K562 (cell line): ENCODE measurements at regions not wholly inside any gene's neighbourhood (a gene's known extent, or its start where the extent isn't known, plus 50 kb on each side); places are given as distances from the start of the nearest gene placed in this dataset.

Experiments
- ATAC-seq: fragments of 200-7000 bp; cut with Tn5 transposase; 3 replicates; pipeline ENCODE4 v1.9.1; 2020; ENCODE audit warnings: moderate library complexity
- BruUV-seq: library from RNA; stranded (reverse); fragments of 400-500 nt; replicated peaks from 2 replicates; lab custom pipeline; 2021; lab: Mats Ljungman, UMichigan
- CTCF ChIA-PET: fragments of 300-600 bp; formaldehyde crosslinking; extraction: SDS; loops from one replicate; lab custom pipeline; 2021; ENCODE audit warnings: low intra/inter-chr PET ratio; lab: Yijun Ruan, JAX
- POLR2A ChIA-PET: fragments of 300-600, 350-650 bp; sonication (Branson Sonifier 250); formaldehyde crosslinking; extraction: SDS; loops from one replicate; lab custom pipeline; 2021; ENCODE audit warnings: antibody characterized with exemption, inconsistent platforms; lab: Yijun Ruan, JAX
- DNase-seq, 4 experiments: peaks; one replicate each; pipeline versions ENCODE4 v3.0.0 to v3.0.0-alpha.2; 2011 to 2018; ENCODE audit warnings: low spot score in 3 of 4, mixed read lengths in 3 of 4; ENCODE audit errors: extremely low read depth in 1 of 4
- FAIRE-seq: peaks from 2 replicates; lab custom pipeline; 2011; peaks lifted over from hg19 to GRCh38; lab: Jason Lieb, UNC
- H2AFZ ChIP-seq: 2 replicates; pipeline ENCODE4 v1.6.0; 2011; ENCODE audit warnings: low read depth, low read length, control low read depth, inconsistent platforms
- H3K27ac ChIP-seq: fragments of 200-600 bp; 3 replicates; pipeline ENCODE4 v1.8.0; 2011; ENCODE audit warnings: low read depth, mild to moderate bottlenecking, control low read depth, inconsistent platforms, low read length, moderate library complexity, mixed read lengths; ENCODE audit errors: extremely low read depth
- H3K27me3 ChIP-seq, 2 experiments: fragments of 300-600 bp in 1 of 2; 2 replicates in 1 of 2; 3 replicates in 1 of 2; pipeline versions ENCODE4 v1.6.0 to v1.8.0; 2011; ENCODE audit warnings: inconsistent platforms in 2 of 2, low read length in 2 of 2, mild to moderate bottlenecking in 1 of 2, mixed read lengths in 1 of 2, moderate library complexity in 1 of 2; ENCODE audit not compliant: control insufficient read depth in 2 of 2, insufficient read depth in 2 of 2
- H3K36me3 ChIP-seq: fragments of 300-600 bp; 3 replicates; pipeline ENCODE4 v1.8.0; 2011; ENCODE audit warnings: mild to moderate bottlenecking, low read length, inconsistent platforms; ENCODE audit not compliant: control insufficient read depth, insufficient read depth
- H3K4me1 ChIP-seq, 2 experiments: fragments of 200-600 bp in 1 of 2; replicated peaks in 1 of 2; 2 replicates in 1 of 2; 3 replicates in 1 of 2; pipeline versions ENCODE4 v1.5.1 to v1.8.0; 2011; ENCODE audit warnings: inconsistent platforms in 2 of 2, low read length in 2 of 2, mild to moderate bottlenecking in 1 of 2, mixed read lengths in 1 of 2, moderate library complexity in 1 of 2; ENCODE audit not compliant: control insufficient read depth in 2 of 2, insufficient read depth in 2 of 2
- H3K4me2 ChIP-seq: 2 replicates; pipeline ENCODE4 v1.6.1; 2011; ENCODE audit warnings: low read length, control low read depth, inconsistent platforms, mixed read lengths; ENCODE audit not compliant: insufficient read depth
- H3K4me3 ChIP-seq: fragments of 200-600 bp; sonication (generic), shearing (Covaris generic); 2 replicates; pipeline ENCODE4 v1.5.1; 2016; ENCODE audit warnings: control low read depth, inconsistent platforms
- H3K79me2 ChIP-seq: fragments of 200-600 bp; 3 replicates; pipeline ENCODE4 v1.8.0; 2011; ENCODE audit warnings: low read length, inconsistent platforms; ENCODE audit not compliant: control insufficient read depth, insufficient read depth
- H3K9ac ChIP-seq, 2 experiments: 2 replicates each; pipeline versions ENCODE4 v1.6.0 to v1.6.1; 2011; ENCODE audit warnings: low read depth in 2 of 2, low read length in 2 of 2, control low read depth in 1 of 2, inconsistent platforms in 1 of 2, mild to moderate bottlenecking in 1 of 2, mixed read lengths in 1 of 2; ENCODE audit not compliant: insufficient read depth in 1 of 2
- H3K9me1 ChIP-seq: one replicate; pipeline ENCODE4 v1.6.0; 2011; ENCODE audit warnings: inconsistent platforms, mild to moderate bottlenecking, low read length, moderate library complexity; ENCODE audit not compliant: control insufficient read depth, insufficient read depth
- H3K9me3 ChIP-seq: replicated peaks from 2 replicates; pipeline ENCODE4 v1.5.1; 2011; ENCODE audit warnings: low read depth, low read length, inconsistent platforms; ENCODE audit not compliant: control insufficient read depth, insufficient read depth
- H4K20me1 ChIP-seq: replicated peaks from 2 replicates; pipeline ENCODE4 v1.6.1; 2011; ENCODE audit warnings: low read length, inconsistent platforms, mixed read lengths; ENCODE audit not compliant: control insufficient read depth, insufficient read depth
- ATF1 ChIP-seq, 2 experiments: fragments of 450-650 bp in 1 of 2; IDR thresholded peaks; 2 replicates each; pipeline ENCODE4 v1.6.1; 2016; ENCODE audit warnings: missing compliant biosample characterization in 1 of 2, missing genetic modification characterization in 1 of 2
- HDAC6 ChIP-seq: IDR thresholded peaks from 2 replicates; pipeline ENCODE4 v1.6.1; 2012; ENCODE audit warnings: low read depth, mild to moderate bottlenecking, control low read depth, inconsistent platforms, low read length, moderate library complexity
- HNRNPH1 ChIP-seq: fragments of 200-400 bp; formaldehyde crosslinking; optimal IDR thresholded peaks from 2 replicates; pipeline ENCODE3; 2017; ENCODE audit warnings: low read depth, mild to moderate bottlenecking, low read length, moderate library complexity
- KDM5B ChIP-seq: fragments of 200-600 bp; sonication (generic); IDR thresholded peaks from 2 replicates; pipeline ENCODE4 v1.6.1; 2012; ENCODE audit warnings: low read depth, mild to moderate bottlenecking, moderate library complexity, low read length, control low read depth, inconsistent platforms; ENCODE audit not compliant: insufficient replicate concordance
- MAFF ChIP-seq: IDR thresholded peaks from 2 replicates; pipeline ENCODE4 v1.6.1; 2012; ENCODE audit warnings: low read length, improper control_type of control experiment
- MEF2A ChIP-seq: IDR thresholded peaks from 2 replicates; pipeline ENCODE4 v1.6.1; 2011; ENCODE audit warnings: low read depth, mild to moderate bottlenecking, low read length, moderate library complexity; ENCODE audit not compliant: control insufficient read depth
- NFXL1 ChIP-seq: fragments of 450-650 bp; formaldehyde crosslinking; IDR thresholded peaks from 2 replicates; pipeline ENCODE4 v1.4.0; 2021; ENCODE audit warnings: mild to moderate bottlenecking
- NONO ChIP-seq, 2 experiments: fragments of 200-400 bp in 1 of 2; fragments of 450-650 bp in 1 of 2; formaldehyde crosslinking in 1 of 2; IDR thresholded peaks; 2 replicates each; pipeline ENCODE4 v1.6.1; 2017; ENCODE audit warnings: low read depth in 2 of 2, mild to moderate bottlenecking in 2 of 2, moderate library complexity in 2 of 2, low read length in 1 of 2
- POLR3A ChIP-seq: IDR thresholded peaks from 2 replicates; pipeline ENCODE4 v1.6.1; 2011; ENCODE audit warnings: borderline replicate concordance, mild to moderate bottlenecking, moderate library complexity; ENCODE audit not compliant: insufficient read length, insufficient read depth; ENCODE audit errors: extremely low read depth
- ZNF212 ChIP-seq: fragments of 450-650 bp; formaldehyde crosslinking; IDR thresholded peaks from 2 replicates; pipeline ENCODE4 v1.4.0; 2020; ENCODE audit warnings: mild to moderate bottlenecking
- ZNF311 ChIP-seq: fragments of 250-450 bp; sonication (Bioruptor Pico); IDR thresholded peaks from 2 replicates; pipeline ENCODE4 v1.4.0; 2020; ENCODE audit warnings: mild to moderate bottlenecking, moderate library complexity
- WGBS: fragments of 100-300 bp; shearing (Covaris generic); methylation state at CpG from one replicate; pipeline ENCODE4 v1.1.6; 2016; ENCODE audit warnings: low coverage, mixed read lengths; ENCODE audit not compliant: insufficient coverage; ENCODE audit errors: missing lambda C conversion rate; 5-methylcytosine and 5-hydroxymethylcytosine counted together
- in situ Hi-C: fragments of 300-500 bp; cut with MboI; formaldehyde crosslinking; loops from 4 replicates; pipeline ENCODE4 v1.15.0; 2018; ENCODE audit warnings: inconsistent platforms, mixed read lengths
- intact Hi-C: fragments of 100-400 bp; cut with micrococcal nuclease; formaldehyde crosslinking; loops from 2 replicates; pipeline ENCODE4 v1.14.2; 2022
- TF ChIP-seq, protein P1 (sequence below): fragments of 450-650 bp; formaldehyde crosslinking; conservative IDR thresholded peaks from 2 replicates; pipeline ENCODE4 v1.4.0; 2022; ENCODE audit warnings: mild to moderate bottlenecking, missing genetic modification characterization

DNA sequence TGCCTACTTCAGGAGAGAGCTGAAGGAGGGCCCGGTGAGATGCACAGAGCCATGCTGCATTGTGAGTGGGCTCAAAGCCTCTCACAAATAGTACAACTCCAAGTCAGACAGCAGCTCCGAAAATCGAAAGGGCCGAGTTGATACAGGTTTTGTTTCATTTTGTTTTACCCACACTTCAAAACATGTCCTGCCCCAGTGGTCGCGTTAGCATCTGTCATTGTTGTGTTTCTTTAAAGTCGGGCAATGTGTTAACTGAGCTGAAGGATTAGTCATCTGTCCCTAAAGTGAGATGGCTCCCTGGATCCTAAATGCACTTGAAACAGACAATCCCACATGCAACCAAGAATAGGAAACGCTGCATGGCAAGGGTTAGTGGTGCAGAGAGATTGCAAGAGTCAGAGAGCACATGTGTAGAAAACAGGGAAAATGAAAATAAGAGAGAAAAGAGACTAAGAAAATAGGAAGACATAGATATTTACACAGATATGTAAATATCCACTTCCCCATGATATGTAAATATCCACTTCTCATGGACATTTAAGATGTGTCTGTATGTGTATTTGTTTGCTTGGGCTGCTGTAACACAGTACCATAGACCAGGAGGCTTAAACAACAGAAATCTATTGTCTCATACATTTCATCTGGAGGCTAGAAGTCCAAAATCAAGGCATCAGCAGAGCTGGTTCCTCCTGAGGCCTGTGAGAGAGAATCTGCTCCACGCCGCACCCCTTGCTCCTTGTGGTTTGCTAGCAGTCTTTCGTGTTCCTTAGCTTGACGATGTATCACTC is 131.4 kb upstream of the RAB4A start:
- no TSS peak for BruUV-seq
- H3K36me3 ChIP-seq, result no peaks in the 10 kb centered on the region
- no peak overlapping the region for H3K4me3 ChIP-seq
- H3K27me3 ChIP-seq, result peaks cover 17 to 33% of the 10 kb centered on the region in 2 experiments
- 1% methylated on average over 12 of the region's 12 CpGs for whole genome bisulfite sequencing
- no peak overlapping the region for H2AFZ ChIP-seq
- POLR2A ChIA-PET, result no interaction called here
- intact Hi-C loops, result no loop called here
- H3K4me2 ChIP-seq, result no peak overlapping the region
- no peak for DNase-seq
- no peak overlapping the region for H3K27ac ChIP-seq
- H4K20me1 ChIP-seq, result no peaks in the 10 kb centered on the region
- CTCF ChIA-PET, result no interaction called here
- ATAC-seq, result no peak
- no peaks in the 10 kb centered on the region for H3K79me2 ChIP-seq
- no peaks in the 10 kb centered on the region for H3K9me1 ChIP-seq
- H3K9ac ChIP-seq, result no peak overlapping the region
- no peak for FAIRE-seq
- H3K4me1 ChIP-seq, result no peaks in the 10 kb centered on the region
- no peaks in the 10 kb centered on the region for H3K9me3 ChIP-seq
- in situ Hi-C loops, result no loop called here
- no peak for TF ChIP-seq ZNF212 (CRISPR knock-in tag)
- no peak for TF ChIP-seq POLR3A
- TF ChIP-seq, protein P1, sequence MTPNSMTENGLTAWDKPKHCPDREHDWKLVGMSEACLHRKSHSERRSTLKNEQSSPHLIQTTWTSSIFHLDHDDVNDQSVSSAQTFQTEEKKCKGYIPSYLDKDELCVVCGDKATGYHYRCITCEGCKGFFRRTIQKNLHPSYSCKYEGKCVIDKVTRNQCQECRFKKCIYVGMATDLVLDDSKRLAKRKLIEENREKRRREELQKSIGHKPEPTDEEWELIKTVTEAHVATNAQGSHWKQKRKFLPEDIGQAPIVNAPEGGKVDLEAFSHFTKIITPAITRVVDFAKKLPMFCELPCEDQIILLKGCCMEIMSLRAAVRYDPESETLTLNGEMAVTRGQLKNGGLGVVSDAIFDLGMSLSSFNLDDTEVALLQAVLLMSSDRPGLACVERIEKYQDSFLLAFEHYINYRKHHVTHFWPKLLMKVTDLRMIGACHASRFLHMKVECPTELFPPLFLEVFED (CRISPR knock-in tag), result no peak
- no peak for TF ChIP-seq ZNF311 (CRISPR knock-in tag)
- no peak for TF ChIP-seq MAFF
- no peak for TF ChIP-seq NONO (IDR thresholded peaks at IDR 0.05; ENCODE audit: low read depth in 2 of 2, low read length in 1 of 2)
- no peak for TF ChIP-seq HDAC6
- no peak for TF ChIP-seq KDM5B
- TF ChIP-seq HNRNPH1, result no peak
- no peak for TF ChIP-seq NFXL1 (CRISPR knock-in tag)
- no peak for TF ChIP-seq ATF1 (CRISPR knock-in tag; IDR thresholded peaks at IDR 0.05)
- TF ChIP-seq ATF1 (tag; IDR thresholded peaks at IDR 0.05), result no peak
- TF ChIP-seq MEF2A, result no peak
